HL-60 (cell line): ENCODE measurements at regions not wholly inside any gene's neighbourhood (a gene's known extent, or its start where the extent isn't known, plus 50 kb on each side); places are given as distances from the start of the nearest gene placed in this dataset.

Source experiments
- DNase-seq, 2 experiments: peaks; one replicate each; pipeline ENCODE4 v3.0.0-alpha.2; 2010 to 2020; ENCODE audit warnings: low read depth in 1 of 2, low spot score in 1 of 2
- H3K27ac ChIP-seq: fragments of 250-450 bp; sonication (Bioruptor Pico); replicated peaks from 2 replicates; pipeline ENCODE4 v1.5.1; 2020; ENCODE audit warnings: mild to moderate bottlenecking, moderate library complexity
- H3K27me3 ChIP-seq: fragments of 250-450 bp; sonication (Bioruptor Pico); 2 replicates; pipeline ENCODE4 v1.5.1; 2021; ENCODE audit warnings: mild to moderate bottlenecking, moderate library complexity; ENCODE audit not compliant: insufficient read depth, poor library complexity, severe bottlenecking
- H3K4me3 ChIP-seq: replicated peaks from 2 replicates; pipeline ENCODE4 v1.5.1; 2011; ENCODE audit warnings: mild to moderate bottlenecking, control low read depth, low read length; ENCODE audit not compliant: insufficient read depth
- CTCF ChIP-seq: IDR thresholded peaks from one replicate; pipeline ENCODE4 v1.5.1; 2011; ENCODE audit warnings: low read length, control low read depth, inconsistent platforms; ENCODE audit not compliant: insufficient read depth
- GABPA ChIP-seq: IDR thresholded peaks from 2 replicates; pipeline ENCODE4 v1.6.1; 2012; ENCODE audit warnings: low read depth
- POLR2AphosphoS5 ChIP-seq: IDR thresholded peaks from 2 replicates; pipeline ENCODE4 v1.6.1; 2012; ENCODE audit warnings: low read depth
- REST ChIP-seq: IDR thresholded peaks from 2 replicates; pipeline ENCODE4 v1.6.1; 2012; ENCODE audit warnings: low read depth; ENCODE audit not compliant: insufficient replicate concordance
- SPI1 ChIP-seq: IDR thresholded peaks from 2 replicates; pipeline ENCODE4 v1.6.1; 2012; ENCODE audit warnings: low read depth, mild to moderate bottlenecking, borderline replicate concordance

- no peak for DNase-seq
- TF ChIP-seq GABPA (no peak), REST (no peak), CTCF (no peak), SPI1 (no peak)
- no peak overlapping the region for H3K27ac ChIP-seq
- H3K27me3 ChIP-seq, result no peaks in the 10 kb centered on the region
- H3K4me3 ChIP-seq, result no peak overlapping the region
Measured at GRCh38 chr9:81162361-81162760, 527.0 kb downstream of the TLE1 start.

- TF ChIP-seq REST, result no peak
- TF ChIP-seq GABPA, result no peak
- no peak for TF ChIP-seq SPI1
- TF ChIP-seq CTCF, result no peak
- no peak for TF ChIP-seq POLR2AphosphoS5
- H3K27me3 ChIP-seq, result no peaks in the 10 kb centered on the region
Measured at GRCh38 chr9:81156381-81156780, 533.0 kb downstream of the TLE1 start.

GRCh38 chr9:81150016-81150625, 539.2 kb downstream of the TLE1 start:
- Histone ChIP-seq H3K27ac (no peak overlapping the region), H3K27me3 (no peaks in the 10 kb centered on the region), H3K4me3 (no peak overlapping the region)
- TF ChIP-seq REST, result no peak
- TF ChIP-seq CTCF, result no peak
- TF ChIP-seq POLR2AphosphoS5, result no peak
- TF ChIP-seq GABPA, result no peak
- TF ChIP-seq SPI1, result no peak
- DNase-seq, result no peak

More at GRCh38 chr9:81156381-81156780, 533.0 kb downstream of the TLE1 start:
- Histone ChIP-seq H3K4me3 (no peak overlapping the region), H3K27ac (no peak overlapping the region)
- no peak for DNase-seq
